Thymus (tissue), 11 donors: ENCODE measurements at regions not wholly inside any gene's neighbourhood (a gene's known extent, or its start where the extent isn't known, plus 50 kb on each side); places are given as distances from the start of the nearest gene placed in this dataset.
A peak's percentile ranks its signal among the peaks of the same experiment; 100 is the strongest.

Experiments
- DNase-seq, 9 donors: peaks; one replicate each; pipeline ENCODE4 v3.0.0-alpha.2; 2013; ENCODE audit warnings: low spot score in 9 of 9, low read depth in 6 of 9, missing footprints in 1 of 9
- H3K27ac ChIP-seq, 2 donors: one replicate each; pipeline ENCODE4 v1.5.1; 2013; ENCODE audit warnings: control low read depth in 1 of 2, low read depth in 1 of 2, low read length in 1 of 2, mild to moderate bottlenecking in 1 of 2, moderate library complexity in 1 of 2
- H3K27me3 ChIP-seq, 2 donors: one replicate each; pipeline ENCODE4 v1.5.1; 2013; ENCODE audit warnings: low read length in 1 of 2; ENCODE audit not compliant: control insufficient read depth in 2 of 2, insufficient read depth in 1 of 2
- H3K36me3 ChIP-seq, 2 donors: one replicate each; pipeline ENCODE4 v1.5.1; 2013; ENCODE audit warnings: low read length in 1 of 2, mild to moderate bottlenecking in 1 of 2, moderate library complexity in 1 of 2; ENCODE audit not compliant: control insufficient read depth in 2 of 2, insufficient read depth in 2 of 2
- H3K4me1 ChIP-seq, 2 donors: one replicate each; pipeline ENCODE4 v1.5.1; 2013; ENCODE audit warnings: low read length in 2 of 2; ENCODE audit not compliant: control insufficient read depth in 2 of 2, insufficient read depth in 2 of 2
- H3K4me3 ChIP-seq, 2 donors: one replicate each; pipeline ENCODE4 v1.5.1; 2013; ENCODE audit warnings: low read length in 2 of 2, control low read depth in 1 of 2, mild to moderate bottlenecking in 1 of 2
- H3K9me3 ChIP-seq, 2 donors: one replicate each; pipeline ENCODE4 v1.5.1; 2013; ENCODE audit warnings: low read length in 1 of 2, mild to moderate bottlenecking in 1 of 2; ENCODE audit not compliant: control insufficient read depth in 2 of 2, insufficient read depth in 1 of 2
- WGBS: extraction: QIAGEN DNeasy Blood & Tissue Kit; methylation state at CpG from one replicate; pipeline ENCODE4 v1.1.7; 2013; 5-methylcytosine and 5-hydroxymethylcytosine counted together
- donor health status: healthy.

DNA sequence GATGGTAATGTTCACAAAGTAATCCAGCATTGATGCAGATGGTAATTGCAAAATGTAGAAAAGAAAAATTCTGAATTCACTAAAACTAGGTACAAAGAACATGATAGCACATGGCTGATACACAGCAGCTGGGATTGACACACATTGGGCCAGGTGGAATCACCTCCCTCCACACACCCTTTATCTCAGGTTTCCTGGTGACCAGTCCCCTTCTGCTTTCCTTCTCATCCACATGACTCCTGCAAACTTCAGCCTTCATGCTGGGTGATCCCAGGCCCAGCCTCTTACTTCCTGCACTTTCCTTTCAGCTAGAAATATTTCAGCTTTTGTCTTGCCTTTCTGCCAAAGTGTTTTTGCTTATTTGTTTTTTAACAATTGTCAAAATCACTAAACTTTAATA, 246.9 kb downstream of the LNPK start:
- no peaks in the 10 kb centered on the region for H3K4me1 ChIP-seq
- H3K36me3 ChIP-seq = no peaks in the 10 kb centered on the region
- H3K27me3 ChIP-seq = no peaks in the 10 kb centered on the region
- H3K9me3 ChIP-seq = no peaks in the 10 kb centered on the region
- no peak overlapping the region for H3K4me3 ChIP-seq
- no peak for DNase-seq
- H3K27ac ChIP-seq = no peak overlapping the region

DNA sequence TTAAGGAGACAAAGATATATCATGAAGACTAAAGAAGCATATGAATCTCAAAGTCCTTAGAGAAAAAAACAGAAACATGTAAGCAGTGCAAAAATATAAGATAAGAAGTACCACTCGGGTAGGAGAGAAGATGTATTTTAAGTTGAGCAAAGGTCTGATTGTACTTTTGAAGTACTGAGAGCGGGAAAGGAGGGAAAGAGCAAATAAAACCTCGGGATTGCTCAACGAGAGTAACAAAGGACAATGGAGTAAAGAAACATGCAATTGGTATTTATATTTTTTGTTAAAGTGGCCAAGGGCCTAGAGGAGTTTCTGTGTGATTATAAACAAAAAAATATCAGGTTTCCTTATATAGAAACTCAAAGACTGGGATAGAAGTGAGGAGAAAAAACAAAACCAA, 251.9 kb downstream of the LNPK start:
- Histone ChIP-seq H3K4me1 (no peaks in the 10 kb centered on the region), H3K27me3 (no peaks in the 10 kb centered on the region), H3K9me3 (no peaks in the 10 kb centered on the region), H3K4me3 (no peak overlapping the region), H3K36me3 (no peaks in the 10 kb centered on the region), H3K27ac (no peak overlapping the region)
- WGBS = 94% methylated on average over 4 of the region's 4 CpGs
- DNase-seq = no peak

DNA sequence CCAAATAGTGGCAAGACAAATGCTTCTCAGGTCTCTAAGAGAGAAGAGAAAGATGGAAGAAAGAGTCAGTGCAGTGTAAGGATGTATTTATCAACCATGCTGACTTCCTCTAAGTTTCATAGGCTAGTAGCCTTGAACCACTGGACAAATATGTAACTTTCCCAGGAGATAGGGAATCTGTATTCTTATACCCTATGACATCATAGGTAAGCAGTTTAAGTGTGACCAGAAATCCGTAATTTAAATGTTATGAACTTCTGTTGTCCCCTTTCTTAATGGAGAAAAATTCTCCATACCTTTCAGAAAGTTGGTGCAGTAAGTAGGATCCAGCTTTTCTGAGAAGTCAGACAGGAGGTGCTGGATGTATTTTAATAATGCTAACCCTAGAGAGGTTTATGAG, 256.2 kb downstream of the LNPK start:
- Histone ChIP-seq H3K9me3 (no peaks in the 10 kb centered on the region), H3K36me3 (no peaks in the 10 kb centered on the region), H3K4me1 (no peaks in the 10 kb centered on the region), H3K4me3 (no peak overlapping the region), H3K27me3 (no peaks in the 10 kb centered on the region), H3K27ac (no peak overlapping the region)
- no peak for DNase-seq
- WGBS = 70% methylated on average over 1 of the region's 1 CpG

DNA sequence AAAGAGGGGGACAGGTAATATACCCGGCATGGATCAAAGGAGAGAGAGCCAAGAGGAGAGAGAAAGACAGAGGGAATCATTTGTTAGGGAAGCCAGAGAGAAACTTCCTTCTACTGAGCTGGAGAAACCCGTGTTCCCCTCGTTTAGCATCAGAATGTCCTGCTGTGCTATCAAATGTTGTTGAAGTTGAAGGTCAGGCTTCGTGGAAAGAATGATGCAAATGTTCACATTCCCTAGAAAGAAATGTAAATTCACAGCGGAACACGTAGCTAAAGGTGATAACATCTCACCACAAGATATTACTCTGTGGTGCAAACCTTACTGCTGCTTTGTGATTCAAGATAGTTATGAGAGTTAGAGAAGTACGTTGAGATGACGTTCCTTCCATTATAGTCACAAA, 258.1 kb downstream of the LNPK start:
- Histone ChIP-seq H3K27ac (no peak overlapping the region), H3K9me3 (no peaks in the 10 kb centered on the region), H3K4me3 (no peak overlapping the region), H3K27me3 (no peaks in the 10 kb centered on the region), H3K36me3 (no peaks in the 10 kb centered on the region), H3K4me1 (no peaks in the 10 kb centered on the region)
- DNase-seq = no peak
- 64% methylated on average over 8 of the region's 8 CpGs for WGBS

DNA sequence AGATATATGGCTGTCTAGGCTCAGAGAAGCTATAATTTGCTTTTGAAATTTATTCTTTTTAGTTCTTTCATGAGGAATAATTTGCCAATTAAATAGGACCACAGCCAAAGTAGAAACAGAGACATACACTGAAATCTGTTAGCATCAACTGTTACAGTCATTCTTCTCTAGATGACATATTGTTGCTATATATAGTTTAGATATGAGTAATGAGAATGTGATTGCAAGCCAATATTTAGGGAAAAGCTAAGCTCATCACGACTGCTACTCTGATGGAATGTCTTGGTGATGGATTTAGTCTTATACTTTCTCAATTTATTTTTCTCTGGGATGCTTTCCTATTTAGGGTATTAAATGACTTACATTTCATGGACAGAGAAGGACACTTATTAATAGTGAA, 259.1 kb downstream of the LNPK start:
- H3K36me3 ChIP-seq = no peaks in the 10 kb centered on the region
- no peaks in the 10 kb centered on the region for H3K27me3 ChIP-seq
- WGBS = 84% methylated on average over 1 of the region's 1 CpG
- no peak overlapping the region for H3K4me3 ChIP-seq
- DNase-seq = no peak
- H3K9me3 ChIP-seq = no peaks in the 10 kb centered on the region
- no peak overlapping the region for H3K27ac ChIP-seq
- H3K4me1 ChIP-seq = no peaks in the 10 kb centered on the region

DNA sequence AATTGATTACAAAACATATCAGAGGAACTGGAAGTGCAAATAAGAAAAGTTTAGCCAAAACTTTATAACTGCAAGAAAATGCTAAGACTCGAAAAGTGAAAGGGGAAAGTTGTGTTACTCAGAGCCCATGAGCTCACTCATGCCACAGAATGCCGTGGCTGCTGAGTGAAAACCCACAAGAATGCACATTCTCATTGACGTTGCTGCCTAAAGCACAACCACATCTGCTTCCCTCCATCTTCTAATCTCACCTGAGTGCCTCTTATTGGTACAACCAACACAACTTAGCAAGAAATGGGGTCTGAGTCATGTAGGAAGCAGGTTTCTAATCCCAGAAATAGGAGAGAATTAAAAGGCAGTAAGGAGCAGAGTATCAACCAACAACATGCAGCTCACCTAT, 259.7 kb downstream of the LNPK start:
- H3K4me3 ChIP-seq = no peak overlapping the region
- no peak overlapping the region for H3K27ac ChIP-seq
- no peaks in the 10 kb centered on the region for H3K9me3 ChIP-seq
- no peaks in the 10 kb centered on the region for H3K27me3 ChIP-seq
- H3K4me1 ChIP-seq = no peaks in the 10 kb centered on the region
- DNase-seq = no peak
- WGBS = 93% methylated on average over 3 of the region's 3 CpGs
- no peaks in the 10 kb centered on the region for H3K36me3 ChIP-seq

DNA sequence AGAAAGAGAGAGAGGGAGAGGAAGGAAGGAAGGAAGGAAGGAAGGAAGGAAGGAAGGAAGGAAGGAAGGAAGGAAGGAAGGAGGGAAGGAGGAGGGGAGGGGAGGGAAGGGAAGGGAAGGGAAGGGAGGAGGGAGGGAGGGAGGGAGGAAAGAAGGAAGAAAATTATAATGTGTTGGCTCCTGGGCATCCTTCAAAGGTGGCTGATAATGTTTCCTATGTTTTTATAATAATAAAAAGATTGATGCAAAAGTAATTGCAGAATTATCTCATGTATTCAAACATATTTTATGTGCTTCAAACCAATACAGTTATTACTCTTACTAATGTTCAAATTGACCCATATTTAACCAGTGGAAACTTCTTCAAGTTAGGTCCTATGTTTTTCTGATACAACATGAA, 260.9 kb downstream of the LNPK start:
- Histone ChIP-seq H3K4me3 (no peak overlapping the region), H3K27ac (no peak overlapping the region), H3K4me1 (no peaks in the 10 kb centered on the region), H3K27me3 (no peaks in the 10 kb centered on the region), H3K9me3 (no peaks in the 10 kb centered on the region), H3K36me3 (no peaks in the 10 kb centered on the region)
- DNase-seq = no peak

DNA sequence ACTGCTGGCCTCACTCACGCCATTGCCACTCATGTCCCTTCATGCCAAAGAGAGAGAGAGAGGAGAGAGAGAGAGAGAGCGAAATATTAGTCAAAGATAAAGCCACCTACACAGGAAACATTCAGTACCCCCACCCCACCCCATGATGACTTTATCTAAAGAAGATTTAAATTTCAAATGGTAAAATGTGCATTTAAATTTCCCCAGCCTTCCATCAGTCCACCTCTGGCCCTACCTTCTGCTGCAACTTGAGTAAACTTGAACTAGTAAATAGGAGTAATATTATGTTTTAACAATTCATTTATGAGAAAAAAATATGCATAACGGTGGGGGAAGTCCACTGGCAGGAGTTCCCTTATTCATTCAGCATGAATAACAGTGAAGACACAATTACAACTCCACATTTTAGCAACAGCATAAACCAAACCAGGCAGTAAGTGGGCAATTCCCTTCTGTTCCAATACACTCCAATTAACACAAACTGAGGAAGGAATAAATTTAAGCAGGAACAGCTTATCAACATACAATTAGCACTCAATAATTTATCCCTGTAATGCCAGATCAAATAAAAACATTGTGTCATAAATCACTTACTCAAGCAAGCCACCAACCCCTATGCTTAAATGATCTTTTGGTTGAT, 264.2 kb downstream of the LNPK start:
- 82% methylated on average over 3 of the region's 3 CpGs for WGBS

DNA sequence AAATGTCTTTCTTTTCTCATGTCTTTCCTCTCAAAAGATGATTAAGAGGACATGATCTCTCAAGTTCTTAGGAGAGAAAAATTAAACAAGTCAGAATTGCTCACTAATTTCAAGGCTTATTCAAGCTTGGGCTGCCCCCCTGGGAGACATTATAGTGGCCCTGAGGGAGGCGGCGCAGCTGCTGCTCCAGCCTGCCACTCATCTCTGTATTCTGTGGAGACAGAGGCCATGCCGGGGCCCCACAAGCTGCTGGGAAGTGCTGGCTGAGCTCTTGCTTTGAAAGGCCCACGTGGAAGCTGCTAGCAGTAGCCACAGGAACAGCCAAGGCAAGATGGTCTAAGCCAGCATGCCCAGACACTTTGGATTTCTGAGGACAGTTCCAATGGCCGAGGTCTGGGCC, 267.4 kb downstream of the LNPK start:
- Histone ChIP-seq H3K9me3 (no peaks in the 10 kb centered on the region), H3K4me3 (no peak overlapping the region), H3K27ac (peak overlapping the region in 1 of 2 donors; percentile 27), H3K4me1 (no peaks in the 10 kb centered on the region), H3K27me3 (no peaks in the 10 kb centered on the region), H3K36me3 (no peaks in the 10 kb centered on the region)
- 81% methylated on average over 5 of the region's 5 CpGs for WGBS
- no peak for DNase-seq

More for the DNA sequence above, 264.2 kb downstream of the LNPK start:
- no peak overlapping the region for H3K27ac ChIP-seq
- H3K36me3 ChIP-seq = no peaks in the 10 kb centered on the region
- no peak for DNase-seq
- H3K4me1 ChIP-seq = no peaks in the 10 kb centered on the region
- H3K9me3 ChIP-seq = no peaks in the 10 kb centered on the region
- H3K4me3 ChIP-seq = no peak overlapping the region
- no peaks in the 10 kb centered on the region for H3K27me3 ChIP-seq

DNA sequence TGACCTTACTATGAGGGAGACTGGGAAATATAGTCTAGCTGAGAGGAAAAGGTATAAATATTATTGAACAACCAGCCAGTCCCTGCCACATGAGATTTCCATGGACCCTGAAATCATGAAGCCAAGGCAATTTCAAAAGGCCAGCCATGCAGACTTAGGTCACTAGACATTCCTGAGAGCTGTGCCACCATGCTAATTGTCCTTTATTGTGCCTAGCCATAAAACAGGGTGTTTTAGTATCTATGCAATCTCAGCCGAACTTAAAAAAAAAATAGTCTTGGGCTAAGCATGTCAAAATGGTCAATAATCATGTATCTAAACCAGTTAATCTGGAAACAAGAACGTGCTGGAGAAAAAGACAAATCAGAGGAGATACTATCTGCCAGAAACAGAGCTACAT, 269.5 kb downstream of the LNPK start:
- DNase-seq = no peak
- no peaks in the 10 kb centered on the region for H3K36me3 ChIP-seq
- WGBS = 85% methylated on average over 2 of the region's 2 CpGs

More for the DNA sequence above, 269.5 kb downstream of the LNPK start:
- H3K27me3 ChIP-seq = no peaks in the 10 kb centered on the region
- H3K4me3 ChIP-seq = no peak overlapping the region
- peaks cover 0 to 3% of the 10 kb centered on the region in 2 donors for H3K4me1 ChIP-seq
- H3K27ac ChIP-seq = no peak overlapping the region
- no peaks in the 10 kb centered on the region for H3K9me3 ChIP-seq
